ENCODE measurements at regions not wholly inside any gene's neighbourhood (a gene's known extent, or its start where the extent isn't known, plus 50 kb on each side); places are given as distances from the start of the nearest gene placed in this dataset.
A peak's percentile ranks its signal among the peaks of the same experiment; 100 is the strongest.
"Not testable (repeated sequence)": the region's sequence is repeated elsewhere in the genome, so short reads cannot be mapped to it uniquely, and the experiment has no call there.

GRCh38 chr20:50429412-50429811 lies 80.8 kb upstream of the PTPN1 start:
- no peak for DNase-seq

DNA sequence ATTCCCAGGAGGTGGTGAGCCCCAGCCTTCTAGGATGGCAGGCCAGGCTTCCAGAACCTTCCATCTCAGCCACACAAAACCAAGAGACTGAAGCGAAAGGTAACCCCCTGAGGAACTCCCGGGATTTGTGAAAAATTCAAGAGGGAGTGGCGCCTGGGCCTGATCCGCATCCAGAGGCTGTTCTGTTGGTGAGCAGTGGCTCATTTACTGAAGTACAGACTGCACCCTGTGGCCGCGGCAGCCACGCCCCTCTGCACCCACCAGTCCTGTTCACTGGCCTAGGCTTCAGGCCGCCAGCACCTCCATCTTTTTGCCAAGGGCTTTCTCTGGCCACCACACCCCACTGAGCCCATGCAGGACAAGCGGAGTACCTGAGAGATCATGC lies 79.1 kb upstream of the PTPN1 start:
- DNase-seq: no peak

DNA sequence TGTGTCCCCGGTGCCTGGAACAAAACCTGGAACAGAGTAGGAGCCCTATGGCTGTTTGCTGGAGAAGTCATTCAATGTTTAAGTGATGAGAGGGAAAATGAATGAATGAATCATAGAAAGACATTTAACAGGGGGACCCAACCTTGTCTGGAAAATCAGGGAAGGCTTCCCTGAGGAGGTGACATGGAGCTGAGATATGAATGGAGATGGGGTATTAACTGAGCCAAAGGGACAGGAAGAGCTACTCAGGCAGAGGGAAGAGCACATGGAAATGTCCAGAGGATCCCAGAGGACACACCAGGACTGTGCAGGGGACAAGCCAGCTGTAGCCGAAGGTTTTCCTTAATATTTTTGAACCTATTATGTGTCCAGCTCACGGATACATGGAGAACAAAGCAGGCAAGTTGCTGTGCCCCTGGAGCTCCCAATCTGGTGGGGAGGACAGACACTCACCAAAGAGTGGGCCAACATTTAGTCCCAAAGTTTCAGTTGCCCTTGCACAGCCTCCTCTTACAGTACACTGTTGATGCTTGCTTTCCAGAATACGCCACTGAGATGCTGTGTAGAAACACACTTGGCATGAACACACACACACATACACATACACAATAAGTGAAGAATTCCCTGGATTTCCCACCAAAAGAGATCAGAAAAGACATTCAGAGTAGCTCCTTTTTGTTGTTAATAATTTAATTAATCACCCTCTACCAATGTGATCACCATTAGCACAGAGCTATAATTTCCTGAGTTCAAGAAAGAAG lies 77.0 kb upstream of the PTPN1 start:
- no peak for DNase-seq

DNA sequence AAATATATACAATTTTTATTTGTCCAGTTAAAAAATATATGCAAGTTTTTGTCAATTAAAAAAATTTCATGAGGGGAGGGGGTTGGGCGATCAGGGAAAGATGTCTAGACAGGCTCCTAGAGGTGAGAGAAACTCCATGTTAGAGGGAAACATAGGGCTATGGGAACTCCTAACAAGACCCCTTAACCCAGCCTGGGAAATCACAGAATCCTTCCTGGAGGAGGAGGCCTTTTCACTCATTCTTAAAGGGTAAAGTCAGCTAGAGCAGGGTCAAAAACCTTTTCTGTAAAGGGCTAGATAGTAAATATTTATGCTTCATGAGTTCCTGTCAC lies 75.9 kb upstream of the PTPN1 start:
- no peak for DNase-seq

DNA sequence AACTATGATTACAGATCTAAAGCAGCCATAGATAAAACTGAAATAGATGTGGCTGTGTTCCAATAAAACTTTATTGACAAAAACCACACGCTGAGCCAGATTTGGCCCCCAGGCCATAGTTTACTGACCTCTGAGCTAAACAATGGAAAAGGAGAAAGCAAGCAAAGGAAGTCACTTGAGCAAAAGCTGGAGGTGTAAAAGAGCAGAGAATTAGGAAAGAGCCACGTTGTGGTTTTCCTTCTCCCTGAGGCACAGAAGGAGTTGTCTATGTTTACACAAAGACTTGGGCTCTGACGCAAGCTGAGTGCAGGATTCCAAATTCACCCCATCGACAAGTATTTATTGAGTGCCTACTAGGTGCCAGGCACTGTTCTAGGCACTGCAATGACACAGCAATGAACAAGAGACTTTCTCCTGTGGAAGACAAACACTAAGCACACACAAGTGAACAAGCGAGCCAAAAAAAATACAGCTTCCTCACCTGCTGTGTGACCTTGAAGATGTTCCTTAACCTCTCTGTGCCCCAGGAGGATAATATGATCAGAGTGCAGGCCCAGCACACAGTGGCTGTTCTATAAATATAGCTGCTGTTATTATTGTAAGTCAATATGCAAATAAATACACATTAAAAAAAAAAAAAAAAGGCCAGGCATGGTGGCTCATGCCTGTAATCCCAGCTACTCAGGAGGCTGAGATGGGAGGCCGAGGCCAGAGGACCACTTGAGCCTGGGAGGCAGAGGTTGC lies 75.4 kb upstream of the PTPN1 start:
- DNase-seq: no peak

GRCh38 chr20:50435397-50436051 lies 74.7 kb upstream of the PTPN1 start:
- no peak for DNase-seq

DNA sequence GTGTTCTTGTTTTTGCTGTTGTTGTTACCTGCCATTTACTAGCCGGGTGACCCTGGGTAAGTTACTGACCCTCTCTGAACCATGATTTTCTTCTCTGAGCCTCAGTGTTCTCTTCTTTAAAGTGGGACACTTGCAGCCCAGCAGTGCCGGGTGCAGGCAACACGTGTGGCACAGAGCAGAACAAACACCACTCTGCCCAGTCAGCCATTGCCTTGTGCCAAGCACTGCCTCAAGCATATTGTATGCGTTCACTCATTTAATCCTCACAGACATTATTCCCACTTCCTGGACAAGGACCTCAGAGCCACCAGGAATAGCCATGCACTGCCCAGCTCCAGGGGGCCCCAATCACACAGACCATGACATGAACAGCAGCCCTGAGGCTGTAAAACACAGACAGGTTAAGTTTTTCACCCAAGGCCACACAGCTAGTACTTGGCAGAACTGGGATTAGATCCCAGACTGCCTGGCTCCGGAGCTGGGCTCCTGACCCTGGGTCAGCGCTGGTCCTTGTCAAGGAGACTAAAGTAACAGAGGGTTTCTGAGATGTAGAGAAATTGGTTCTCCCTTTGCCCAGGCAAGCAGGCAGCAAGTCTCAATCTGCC lies 74.0 kb upstream of the PTPN1 start:
- no peak for DNase-seq

DNA sequence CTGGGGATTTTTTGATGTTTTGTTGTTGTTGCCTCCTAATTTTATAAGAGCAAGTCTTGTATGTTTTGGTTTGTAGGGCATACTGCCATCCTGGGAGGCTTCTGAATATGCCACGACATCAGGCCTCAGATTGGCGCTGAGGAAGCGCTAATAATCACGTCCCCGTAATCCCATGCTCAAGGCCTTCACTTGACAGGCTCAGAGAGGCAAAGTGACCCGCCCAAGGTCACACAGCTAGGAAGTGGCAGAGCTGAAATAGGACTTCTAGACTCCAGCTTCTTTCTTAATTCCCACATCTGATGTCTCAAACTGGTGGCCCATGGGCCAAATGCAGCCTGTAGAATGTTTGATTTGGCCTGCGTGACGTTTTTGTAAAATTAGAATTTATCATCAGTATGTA lies 73.5 kb upstream of the PTPN1 start:
- no peak for DNase-seq

DNA sequence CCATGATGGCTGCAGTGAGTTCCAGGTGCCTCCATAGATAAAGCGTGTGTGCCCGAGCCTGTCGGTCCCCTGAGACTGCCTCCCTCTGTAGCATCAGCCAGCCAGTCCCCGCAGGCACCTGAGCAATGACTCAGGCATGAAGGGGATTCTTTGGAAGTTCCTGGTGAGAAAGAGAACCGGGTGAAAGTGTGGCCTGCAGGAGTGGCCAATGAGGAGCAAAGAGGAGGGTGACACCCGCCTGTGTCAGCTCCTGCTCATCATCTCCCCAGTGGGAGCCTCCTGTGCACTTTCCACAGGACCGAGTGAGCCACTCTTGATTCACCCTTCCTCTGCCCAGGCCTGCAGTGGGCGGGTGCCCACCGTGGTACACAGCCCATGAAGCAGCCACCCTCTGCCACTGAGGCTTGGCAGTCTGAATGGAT lies 71.2 kb upstream of the PTPN1 start:
- no peak for DNase-seq

DNA sequence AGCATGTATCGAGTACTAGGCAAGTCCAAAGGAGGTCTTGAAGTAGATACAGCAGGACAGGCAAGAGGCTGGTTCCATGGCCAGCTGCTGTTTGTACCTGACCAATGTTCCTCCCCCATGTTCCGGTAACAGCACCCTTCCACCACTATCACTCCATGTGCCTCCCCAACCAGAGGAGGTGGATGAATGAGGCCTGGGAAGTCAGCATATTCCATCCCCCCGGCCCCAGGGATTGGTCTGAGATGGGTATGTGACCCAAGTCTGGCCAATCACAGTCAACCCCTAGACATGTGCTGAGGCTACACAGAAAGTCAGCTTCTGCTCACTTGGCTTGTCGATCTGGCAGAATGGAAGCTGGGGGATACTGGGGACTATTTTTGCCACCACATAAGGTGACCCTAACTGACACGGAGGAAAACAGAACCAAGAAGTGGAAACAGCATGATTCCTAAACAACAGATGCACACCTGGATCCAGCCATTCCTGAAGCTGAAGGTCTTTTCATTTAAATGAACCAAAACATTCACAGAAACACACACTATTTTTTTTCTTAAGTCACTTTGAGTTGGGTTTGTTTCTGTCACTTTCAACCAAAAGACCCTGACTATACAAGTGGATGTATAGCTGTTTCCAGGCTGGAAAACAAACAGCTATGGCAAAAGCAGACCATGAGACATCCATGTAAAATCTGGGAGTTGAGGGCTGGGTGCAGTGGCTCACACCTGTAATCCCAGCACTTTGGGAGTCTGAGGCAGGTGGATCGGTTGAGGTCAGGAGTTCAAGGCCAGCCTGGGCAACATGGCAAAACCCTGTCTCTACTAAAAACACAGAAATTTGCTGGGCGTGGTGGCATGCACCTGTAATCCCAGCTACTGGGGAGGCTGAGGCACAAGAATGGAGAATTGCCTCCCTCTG lies 70.4 kb upstream of the PTPN1 start:
- DNase-seq: no peak

DNA sequence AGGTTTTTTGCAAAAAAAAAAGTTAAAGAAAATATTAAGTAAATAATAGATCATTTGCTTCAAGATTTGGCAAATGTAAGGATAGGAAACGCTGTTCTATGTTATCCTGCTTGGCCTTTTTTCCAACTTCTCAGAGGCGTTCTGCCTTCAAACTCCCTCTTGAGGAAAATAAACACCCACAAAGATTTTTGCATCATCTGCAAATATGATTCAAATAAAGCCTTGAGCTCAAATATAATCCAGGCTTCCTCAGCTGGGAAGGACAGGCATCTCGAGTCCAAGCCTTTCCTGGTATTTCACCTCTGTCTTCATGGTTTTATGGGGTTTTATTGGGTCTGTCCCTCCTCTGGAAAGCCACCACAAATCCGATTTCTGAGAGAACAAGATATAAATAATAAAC lies 67.7 kb upstream of the PTPN1 start:
- peak; percentile 57 for DNase-seq

GRCh38 chr20:50445354-50446151 lies 64.6 kb upstream of the PTPN1 start:
- DNase-seq: no peak

DNA sequence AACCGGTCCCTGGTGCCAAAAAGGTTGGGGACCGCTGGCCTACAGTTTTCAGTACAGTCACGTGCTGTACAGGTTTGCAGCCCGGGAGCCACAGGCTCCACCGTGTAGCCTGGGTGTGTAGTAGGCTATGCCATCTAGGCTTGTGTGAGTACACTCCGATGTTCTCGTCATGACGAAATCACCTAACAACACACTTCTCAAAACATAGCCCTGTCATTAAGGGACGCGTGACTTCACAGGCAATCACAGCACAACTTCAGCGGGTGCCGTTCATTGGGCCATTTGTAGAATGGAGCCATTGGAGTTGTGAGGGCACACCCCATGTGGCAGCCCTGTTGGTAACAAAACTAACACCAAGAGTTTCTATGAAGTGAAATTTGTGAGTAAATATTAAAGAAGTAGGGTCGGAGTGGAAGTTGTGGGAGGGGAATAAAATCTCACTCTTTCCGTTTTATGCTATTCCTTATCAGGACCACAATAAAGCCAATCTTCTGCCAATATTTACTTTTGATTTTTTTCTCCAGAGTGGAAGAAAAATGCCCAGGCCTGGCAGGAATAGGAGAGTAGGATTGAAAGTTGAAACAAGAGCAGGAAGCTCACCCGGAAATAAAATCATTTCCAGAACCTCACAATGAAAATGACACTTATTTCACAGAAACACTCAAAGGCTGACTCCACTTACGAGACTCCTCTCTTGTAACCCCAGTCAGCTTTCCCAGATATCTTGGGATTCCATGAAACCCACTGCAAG lies 63.7 kb upstream of the PTPN1 start:
- no peak for DNase-seq

GRCh38 chr20:50447102-50447804 lies 62.9 kb upstream of the PTPN1 start:
- no peak for DNase-seq

DNA sequence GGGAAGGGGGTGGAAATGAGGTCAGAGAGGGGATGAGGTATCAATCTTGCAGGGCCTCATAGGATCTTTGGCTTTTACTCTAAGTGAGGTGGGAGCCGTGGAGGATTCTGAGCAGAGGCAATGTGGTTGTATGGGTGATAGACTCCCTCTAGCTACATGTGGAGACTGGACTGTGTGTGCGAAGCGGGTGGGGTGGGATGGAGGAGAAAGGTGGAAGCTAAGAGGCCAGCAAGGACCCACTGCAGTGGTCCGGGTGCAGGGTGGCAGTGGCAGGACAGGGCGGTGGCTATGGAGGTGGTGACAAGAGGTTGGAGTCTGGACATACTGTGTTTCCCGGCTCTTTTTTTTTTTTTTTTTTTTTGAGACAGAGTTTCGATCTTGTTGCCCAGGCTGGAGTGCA lies 62.4 kb upstream of the PTPN1 start:
- no peak for DNase-seq

- not testable (repeated sequence) for DNase-seq
Observed at GRCh38 chr20:50448625-50449403, 61.4 kb upstream of the PTPN1 start.

- peak; percentile 51 for DNase-seq
Observed at GRCh38 chr20:50449738-50450492, 60.3 kb upstream of the PTPN1 start.

DNA sequence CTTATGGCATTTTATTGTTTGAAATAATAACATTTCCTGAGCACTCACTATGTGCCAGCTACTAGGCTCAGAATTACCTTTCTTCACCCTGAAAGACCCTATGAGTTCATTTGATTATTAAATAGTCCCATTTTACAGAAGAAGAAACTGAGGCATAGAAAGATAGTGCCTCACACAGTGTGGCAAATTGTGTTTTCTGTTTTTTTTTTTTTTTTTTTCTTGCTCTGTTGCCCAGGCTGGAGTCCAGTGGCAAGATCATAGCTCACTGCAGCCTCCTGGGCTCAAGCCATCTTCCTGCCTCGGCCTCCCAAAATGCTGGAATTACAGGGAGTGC lies 59.7 kb upstream of the PTPN1 start:
- no peak for DNase-seq
